ENCODE measurements at regions not wholly inside any gene's neighbourhood (a gene's known extent, or its start where the extent isn't known, plus 50 kb on each side); places are given as distances from the start of the nearest gene placed in this dataset.

DNA sequence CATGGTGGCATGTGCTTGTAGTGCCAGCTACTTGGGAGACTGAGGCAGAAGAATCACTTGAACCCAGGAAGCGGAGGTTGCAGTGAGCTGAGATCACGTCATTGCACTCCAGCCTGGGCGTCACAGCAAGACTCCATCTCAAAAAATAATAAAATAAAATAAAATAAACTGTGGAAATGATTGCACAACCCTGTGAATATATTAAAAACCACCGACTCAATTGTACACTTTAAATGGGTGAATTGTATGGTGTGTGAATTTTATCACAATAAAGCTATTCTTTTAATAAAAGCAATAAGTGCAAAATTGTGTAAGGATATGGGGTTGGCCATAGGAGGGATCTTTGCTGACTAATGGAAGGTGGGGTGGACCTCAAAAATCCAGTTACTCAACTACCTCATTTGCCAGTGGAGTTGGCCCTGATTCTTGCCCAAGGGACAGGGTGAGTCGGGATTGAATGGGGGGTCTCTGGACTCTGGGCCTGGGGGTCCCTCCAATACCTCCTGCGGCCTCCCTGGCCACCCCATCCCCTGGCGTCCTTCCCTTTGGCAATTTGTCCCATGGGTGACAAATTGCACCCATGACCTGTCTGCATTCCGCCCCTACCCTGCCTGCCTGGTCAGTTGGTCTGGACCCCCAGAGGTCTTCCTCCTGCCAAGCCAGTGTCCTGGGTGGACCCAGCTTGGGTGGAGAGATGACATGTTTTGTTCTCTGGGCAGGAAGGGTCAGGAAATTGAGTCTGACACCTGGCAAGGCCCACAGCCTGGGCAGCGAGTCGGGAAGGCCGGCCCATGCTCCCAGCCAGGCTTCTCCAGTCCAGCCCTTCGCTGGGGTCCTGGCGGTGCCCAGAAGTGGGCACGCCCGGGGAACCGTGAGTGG, 61.7 kb upstream of the ELN start:
- Histone ChIP-seq H3K4me3 (ENCODE audit: low read depth, low read length) (no peak overlapping the region), H3K27me3 (ENCODE audit: control insufficient read depth, insufficient read depth, low read length) (no peaks in the 10 kb centered on the region; the same call in 1 of the 2 replicates), H3K36me3 (ENCODE audit: control insufficient read depth, insufficient read depth, low read length) (no peaks in the 10 kb centered on the region)
- TF ChIP-seq, protein P1, sequence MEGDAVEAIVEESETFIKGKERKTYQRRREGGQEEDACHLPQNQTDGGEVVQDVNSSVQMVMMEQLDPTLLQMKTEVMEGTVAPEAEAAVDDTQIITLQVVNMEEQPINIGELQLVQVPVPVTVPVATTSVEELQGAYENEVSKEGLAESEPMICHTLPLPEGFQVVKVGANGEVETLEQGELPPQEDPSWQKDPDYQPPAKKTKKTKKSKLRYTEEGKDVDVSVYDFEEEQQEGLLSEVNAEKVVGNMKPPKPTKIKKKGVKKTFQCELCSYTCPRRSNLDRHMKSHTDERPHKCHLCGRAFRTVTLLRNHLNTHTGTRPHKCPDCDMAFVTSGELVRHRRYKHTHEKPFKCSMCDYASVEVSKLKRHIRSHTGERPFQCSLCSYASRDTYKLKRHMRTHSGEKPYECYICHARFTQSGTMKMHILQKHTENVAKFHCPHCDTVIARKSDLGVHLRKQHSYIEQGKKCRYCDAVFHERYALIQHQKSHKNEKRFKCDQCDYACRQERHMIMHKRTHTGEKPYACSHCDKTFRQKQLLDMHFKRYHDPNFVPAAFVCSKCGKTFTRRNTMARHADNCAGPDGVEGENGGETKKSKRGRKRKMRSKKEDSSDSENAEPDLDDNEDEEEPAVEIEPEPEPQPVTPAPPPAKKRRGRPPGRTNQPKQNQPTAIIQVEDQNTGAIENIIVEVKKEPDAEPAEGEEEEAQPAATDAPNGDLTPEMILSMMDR (IDR thresholded peaks at IDR 0.05; ENCODE audit: insufficient read depth, low read depth, low read length): no peak
- DNase-seq (ENCODE audit: low read depth): no peak
- ChIA-PET POLR2A (no interaction called here), CTCF (no interaction called here)

DNA sequence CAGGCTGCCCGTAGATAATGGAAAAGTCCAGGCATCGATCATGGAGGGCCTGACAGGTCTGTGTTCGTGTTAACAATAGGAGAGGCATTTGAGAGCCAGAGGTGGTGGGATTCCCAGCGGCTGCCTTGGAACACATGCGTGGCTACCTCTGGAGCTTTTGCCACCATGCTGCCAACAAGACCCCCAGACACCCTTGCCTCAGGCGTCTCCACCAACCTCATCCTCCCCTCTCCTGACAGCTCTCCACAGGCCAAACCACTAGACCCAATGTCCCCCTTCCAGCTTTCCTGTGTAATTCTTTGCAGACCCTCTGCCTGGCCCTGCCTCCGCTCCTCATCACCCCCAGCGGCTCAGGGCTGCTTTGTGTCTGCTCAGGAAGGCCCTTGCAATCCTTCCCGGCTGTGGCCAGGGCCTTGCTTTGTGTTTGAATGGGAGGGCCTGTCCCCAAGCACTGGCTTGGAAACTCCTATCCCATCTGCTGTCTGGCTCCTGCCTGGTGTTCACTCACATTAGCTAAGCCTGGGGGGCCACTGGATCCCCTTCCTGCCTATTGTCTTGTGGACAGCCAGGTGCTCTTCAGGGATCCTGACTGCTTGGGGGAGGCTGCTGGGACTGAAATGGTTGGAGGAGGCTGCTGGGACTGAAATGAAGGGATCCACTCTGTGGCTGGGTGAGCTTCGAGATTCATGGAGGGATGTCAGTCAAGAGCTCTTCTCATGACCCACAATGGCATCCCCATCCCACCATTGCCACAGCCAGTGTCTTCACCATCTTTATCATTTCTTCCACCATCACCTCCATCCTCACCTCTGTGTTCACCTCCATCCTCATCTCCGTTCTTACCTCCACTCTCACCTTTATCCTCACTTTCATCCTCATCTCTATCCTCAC, 60.8 kb upstream of the ELN start:
- Histone ChIP-seq H3K27me3 (ENCODE audit: control insufficient read depth, insufficient read depth, low read length) (no peaks in the 10 kb centered on the region; the same call in 1 of the 2 replicates), H3K36me3 (ENCODE audit: control insufficient read depth, insufficient read depth, low read length) (no peaks in the 10 kb centered on the region), H3K4me3 (ENCODE audit: low read depth, low read length) (no peak overlapping the region)
- no peak for DNase-seq (ENCODE audit: low read depth)
- CTCF ChIA-PET: interaction anchor here (0.7 to 2.4 kb wide), 2 partner anchors 12 to 60 kb away, joined by 3 to 10 read pairs; no protein-coding TSS in a partner anchor
- POLR2A ChIA-PET: no interaction called here
- TF ChIP-seq, protein P1 (IDR thresholded peaks at IDR 0.05; ENCODE audit: insufficient read depth, low read depth, low read length): no peak

DNA sequence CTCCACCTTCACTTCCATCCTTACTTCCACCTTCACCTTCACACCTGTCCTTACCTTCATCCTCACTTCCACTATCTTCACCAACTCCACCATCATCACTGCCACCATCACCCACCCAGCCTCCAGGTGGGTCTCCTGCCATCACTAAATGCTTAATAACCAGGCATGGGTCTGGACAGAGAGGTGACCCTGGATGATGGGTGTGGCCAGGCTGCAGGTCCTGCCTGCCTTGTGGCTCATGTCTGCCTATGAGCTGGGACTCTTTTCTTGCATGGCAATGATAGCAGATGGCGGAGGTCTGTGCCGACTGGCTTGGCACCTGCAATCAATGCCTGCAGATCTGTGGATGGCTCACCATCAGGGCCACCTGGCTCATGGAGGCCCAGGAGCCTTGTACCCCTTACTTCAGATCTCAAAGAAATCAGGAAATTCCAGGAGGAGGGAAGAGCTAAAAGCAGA, 60.1 kb upstream of the ELN start:
- no peak overlapping the region for H3K4me3 ChIP-seq (ENCODE audit: low read depth, low read length)
- H3K27me3 ChIP-seq (ENCODE audit: control insufficient read depth, insufficient read depth, low read length): no peaks in the 10 kb centered on the region; the same call in 1 of the 2 replicates
- POLR2A ChIA-PET: no interaction called here
- H3K36me3 ChIP-seq (ENCODE audit: control insufficient read depth, insufficient read depth, low read length): no peaks in the 10 kb centered on the region
- CTCF ChIA-PET: interaction anchor here (2.4 kb wide), 1 partner anchor 12 kb away, joined by 10 read pairs; no protein-coding TSS in a partner anchor
- DNase-seq (ENCODE audit: low read depth): no peak
- TF ChIP-seq, protein P1 (IDR thresholded peaks at IDR 0.05; ENCODE audit: insufficient read depth, low read depth, low read length): no peak

DNA sequence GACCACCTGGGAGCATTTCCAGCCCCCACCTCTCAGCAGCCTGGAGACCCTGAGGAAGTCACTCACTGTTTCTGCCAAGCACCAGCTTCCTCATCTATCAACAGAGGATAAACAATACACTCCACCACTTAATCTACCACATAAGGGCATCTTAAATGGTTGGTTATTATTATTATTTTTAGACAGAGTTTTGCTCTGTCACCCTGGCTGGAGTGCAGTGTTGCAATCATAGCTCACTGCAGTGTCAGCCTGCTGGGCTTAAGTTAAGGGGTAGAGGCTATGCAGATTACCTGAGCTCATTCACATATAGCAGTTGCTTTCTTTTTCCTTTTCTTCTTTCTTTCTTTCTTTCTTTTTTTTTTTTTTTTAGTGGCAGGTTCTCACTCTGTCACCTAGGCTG, 59.5 kb upstream of the ELN start:
- no peaks in the 10 kb centered on the region for H3K36me3 ChIP-seq (ENCODE audit: control insufficient read depth, insufficient read depth, low read length)
- DNase-seq (ENCODE audit: low read depth): no peak
- no peaks in the 10 kb centered on the region; the same call in 1 of the 2 replicates for H3K27me3 ChIP-seq (ENCODE audit: control insufficient read depth, insufficient read depth, low read length)
- TF ChIP-seq, protein P1 (IDR thresholded peaks at IDR 0.05; ENCODE audit: insufficient read depth, low read depth, low read length): no peak
- H3K4me3 ChIP-seq (ENCODE audit: low read depth, low read length): no peak overlapping the region
- POLR2A ChIA-PET: no interaction called here
- CTCF ChIA-PET: interaction anchor here (2.4 kb wide), 1 partner anchor 11 kb away, joined by 10 read pairs; no protein-coding TSS in a partner anchor

DNA sequence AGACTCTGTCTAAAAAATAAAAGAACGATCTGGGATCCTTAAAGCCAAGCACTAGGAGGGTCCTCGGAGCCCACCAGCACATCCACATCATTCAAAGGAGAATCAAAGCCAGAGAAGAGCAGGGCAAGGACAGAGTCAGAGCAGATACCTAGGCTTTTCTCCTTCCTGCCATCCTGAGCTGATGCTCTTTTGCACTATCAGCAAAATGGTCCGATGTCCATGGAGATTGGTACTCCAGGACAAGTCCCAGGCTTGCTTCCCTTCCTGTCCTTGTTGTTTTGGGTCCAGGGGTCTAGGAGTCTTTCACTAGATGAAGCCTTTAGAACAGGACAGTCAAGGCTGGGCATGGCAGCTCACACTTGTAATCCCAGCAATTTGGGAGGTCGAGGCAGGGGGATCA, 58.0 kb upstream of the ELN start:
- ChIA-PET CTCF (no interaction called here), POLR2A (no interaction called here)
- H3K36me3 ChIP-seq (ENCODE audit: control insufficient read depth, insufficient read depth, low read length): no peaks in the 10 kb centered on the region
- H3K27me3 ChIP-seq (ENCODE audit: control insufficient read depth, insufficient read depth, low read length): no peaks in the 10 kb centered on the region; the same call in 1 of the 2 replicates
- no peak overlapping the region for H3K4me3 ChIP-seq (ENCODE audit: low read depth, low read length)
- DNase-seq (ENCODE audit: low read depth): no peak
- TF ChIP-seq, protein P1 (IDR thresholded peaks at IDR 0.05; ENCODE audit: insufficient read depth, low read depth, low read length): no peak

Measured in BJ (cell line).